Fibroblast of lung (primary cell): ENCODE measurements at regions not wholly inside any gene's neighbourhood (a gene's known extent, or its start where the extent isn't known, plus 50 kb on each side); places are given as distances from the start of the nearest gene placed in this dataset.

Experiments
- CTCF ChIP-seq, 2 donors: IDR thresholded peaks in 1 of 2; conservative IDR thresholded peaks in 1 of 2; 1 replicate in 1 of 2; 2 replicates in 1 of 2; pipeline ENCODE4 v1.5.1; 2011 to 2012; ENCODE audit warnings: low read length in 2 of 2, control low read depth in 1 of 2, inconsistent platforms in 1 of 2, low read depth in 1 of 2, mild to moderate bottlenecking in 1 of 2
- EZH2 ChIP-seq: IDR thresholded peaks from 2 replicates; pipeline ENCODE4 v1.5.1; 2012; ENCODE audit warnings: low read length, control low read depth, mild to moderate bottlenecking; ENCODE audit errors: missing control alignments

- TF ChIP-seq CTCF (conservative IDR thresholded peaks at IDR 0.05 in 1 of 2, IDR thresholded peaks at IDR 0.05 in 1 of 2; ENCODE audit: low read depth in 1 of 2, low read length in 2 of 2): no peak
- TF ChIP-seq EZH2: no peak
These were observed 57.0 kb upstream of the BLID start for GRCh38 chr11:122173074-122173450.
